ENCODE measurements at regions not wholly inside any gene's neighbourhood (a gene's known extent, or its start where the extent isn't known, plus 50 kb on each side); places are given as distances from the start of the nearest gene placed in this dataset.

- H3K36me3 ChIP-seq, result no peaks in the 10 kb centered on the region
- TF ChIP-seq CTCF (IDR thresholded peaks at IDR 0.05), result no peak
- H3K27ac ChIP-seq, result no peak overlapping the region
- H3K4me1 ChIP-seq (ENCODE audit: control insufficient read depth in 1 of 2, insufficient read depth in 1 of 2, low read depth in 1 of 2, low read length in 1 of 2), result no peaks in the 10 kb centered on the region
- H3K27me3 ChIP-seq, result peaks cover 4% of the 10 kb centered on the region
- no peak overlapping the region for H3K4me3 ChIP-seq (ENCODE audit: low read depth in 1 of 2, low read length in 1 of 2)
- H3K9me3 ChIP-seq, result no peaks in the 10 kb centered on the region
Measured at GRCh38 chr11:13074714-13075464, 65.8 kb downstream of the RASSF10 start.

- Histone ChIP-seq H3K27ac (no peak overlapping the region), H3K27me3 (peaks cover 4% of the 10 kb centered on the region), H3K36me3 (no peaks in the 10 kb centered on the region), H3K4me3 (ENCODE audit: low read depth in 1 of 2, low read length in 1 of 2) (no peak overlapping the region), H3K4me1 (ENCODE audit: control insufficient read depth in 1 of 2, insufficient read depth in 1 of 2, low read depth in 1 of 2, low read length in 1 of 2) (no peaks in the 10 kb centered on the region), H3K9me3 (no peaks in the 10 kb centered on the region)
- TF ChIP-seq CTCF (IDR thresholded peaks at IDR 0.05), result no peak
Measured at GRCh38 chr11:13076961-13077360, 67.8 kb downstream of the RASSF10 start.

GRCh38 chr11:13080861-13081260, 71.7 kb downstream of the RASSF10 start:
- Histone ChIP-seq H3K9me3 (no peaks in the 10 kb centered on the region), H3K27ac (no peak overlapping the region), H3K4me1 (ENCODE audit: control insufficient read depth in 1 of 2, insufficient read depth in 1 of 2, low read depth in 1 of 2, low read length in 1 of 2) (no peaks in the 10 kb centered on the region), H3K4me3 (ENCODE audit: low read depth in 1 of 2, low read length in 1 of 2) (no peak overlapping the region), H3K36me3 (no peaks in the 10 kb centered on the region), H3K27me3 (peaks cover 4% of the 10 kb centered on the region)
- TF ChIP-seq CTCF (IDR thresholded peaks at IDR 0.05), result no peak

GRCh38 chr11:13082588-13082987, 73.5 kb downstream of the RASSF10 start:
- Histone ChIP-seq H3K4me1 (ENCODE audit: control insufficient read depth in 1 of 2, insufficient read depth in 1 of 2, low read depth in 1 of 2, low read length in 1 of 2) (no peaks in the 10 kb centered on the region), H3K27me3 (peaks cover 4% of the 10 kb centered on the region), H3K27ac (no peak overlapping the region), H3K9me3 (no peaks in the 10 kb centered on the region), H3K36me3 (no peaks in the 10 kb centered on the region), H3K4me3 (ENCODE audit: low read depth in 1 of 2, low read length in 1 of 2) (no peak overlapping the region)
- no peak for TF ChIP-seq CTCF (IDR thresholded peaks at IDR 0.05)

- H3K27ac ChIP-seq, result no peak overlapping the region
- no peaks in the 10 kb centered on the region for H3K27me3 ChIP-seq
- no peaks in the 10 kb centered on the region for H3K9me3 ChIP-seq
- TF ChIP-seq CTCF (IDR thresholded peaks at IDR 0.05), result no peak
- no peak overlapping the region for H3K4me3 ChIP-seq (ENCODE audit: low read depth in 1 of 2, low read length in 1 of 2)
- H3K36me3 ChIP-seq, result no peaks in the 10 kb centered on the region
- no peaks in the 10 kb centered on the region for H3K4me1 ChIP-seq (ENCODE audit: control insufficient read depth in 1 of 2, insufficient read depth in 1 of 2, low read depth in 1 of 2, low read length in 1 of 2)
Measured at GRCh38 chr11:13090228-13090708, 81.2 kb downstream of the RASSF10 start.

Measured in neutrophil (primary cell).